Breast epithelium (tissue), 3 donors: ENCODE measurements at regions not wholly inside any gene's neighbourhood (a gene's known extent, or its start where the extent isn't known, plus 50 kb on each side); places are given as distances from the start of the nearest gene placed in this dataset.
"Not testable (repeated sequence)": the region's sequence is repeated elsewhere in the genome, so short reads cannot be mapped to it uniquely, and the experiment has no call there.

Experiments used
- POLR2A ChIP-seq: fragments of 450-650 bp; IDR thresholded peaks from one replicate; pipeline ENCODE4 v1.6.1; 2016; ENCODE audit warnings: antibody characterized with exemption, mild to moderate bottlenecking, moderate library complexity
- POLR2AphosphoS5 ChIP-seq, 3 donors: sonication (generic); formaldehyde crosslinking; IDR thresholded peaks; one replicate each; pipeline ENCODE4 v1.6.1; 2017; ENCODE audit warnings: antibody characterized with exemption in 3 of 3
- TF ChIP-seq, protein P1 (sequence below), 3 donors: fragments of 450-650 bp; IDR thresholded peaks; one replicate each; pipeline ENCODE4 v1.5.1; 2016 to 2017; ENCODE audit warnings: antibody characterized with exemption in 3 of 3, mild to moderate bottlenecking in 3 of 3, moderate library complexity in 3 of 3

DNA sequence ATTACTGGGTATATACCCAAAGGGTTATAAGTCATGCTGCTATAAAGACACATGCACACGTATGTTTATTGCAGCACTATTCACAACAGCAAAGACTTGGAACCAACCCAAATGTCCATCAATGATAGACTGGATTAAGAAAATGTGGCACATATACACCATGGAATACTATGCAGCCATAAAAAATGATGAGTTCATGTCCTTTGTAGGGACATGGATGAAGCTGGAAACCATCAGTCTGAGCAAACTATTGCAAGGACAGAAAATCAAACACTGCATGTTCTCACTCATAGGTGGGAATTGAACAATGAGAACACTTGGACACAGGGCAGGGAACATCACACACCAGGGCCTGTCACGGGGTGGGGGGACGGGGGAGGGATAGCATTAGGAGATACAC lies 254.9 kb upstream of the AGTR2 start:
- TF ChIP-seq, protein P1, sequence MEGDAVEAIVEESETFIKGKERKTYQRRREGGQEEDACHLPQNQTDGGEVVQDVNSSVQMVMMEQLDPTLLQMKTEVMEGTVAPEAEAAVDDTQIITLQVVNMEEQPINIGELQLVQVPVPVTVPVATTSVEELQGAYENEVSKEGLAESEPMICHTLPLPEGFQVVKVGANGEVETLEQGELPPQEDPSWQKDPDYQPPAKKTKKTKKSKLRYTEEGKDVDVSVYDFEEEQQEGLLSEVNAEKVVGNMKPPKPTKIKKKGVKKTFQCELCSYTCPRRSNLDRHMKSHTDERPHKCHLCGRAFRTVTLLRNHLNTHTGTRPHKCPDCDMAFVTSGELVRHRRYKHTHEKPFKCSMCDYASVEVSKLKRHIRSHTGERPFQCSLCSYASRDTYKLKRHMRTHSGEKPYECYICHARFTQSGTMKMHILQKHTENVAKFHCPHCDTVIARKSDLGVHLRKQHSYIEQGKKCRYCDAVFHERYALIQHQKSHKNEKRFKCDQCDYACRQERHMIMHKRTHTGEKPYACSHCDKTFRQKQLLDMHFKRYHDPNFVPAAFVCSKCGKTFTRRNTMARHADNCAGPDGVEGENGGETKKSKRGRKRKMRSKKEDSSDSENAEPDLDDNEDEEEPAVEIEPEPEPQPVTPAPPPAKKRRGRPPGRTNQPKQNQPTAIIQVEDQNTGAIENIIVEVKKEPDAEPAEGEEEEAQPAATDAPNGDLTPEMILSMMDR (IDR thresholded peaks at IDR 0.05), result not testable (repeated sequence)
- TF ChIP-seq POLR2AphosphoS5 (IDR thresholded peaks at IDR 0.05); POLR2A: not testable (repeated sequence)
